ENCODE measurements at regions not wholly inside any gene's neighbourhood (a gene's known extent, or its start where the extent isn't known, plus 50 kb on each side); places are given as distances from the start of the nearest gene placed in this dataset.

DNA sequence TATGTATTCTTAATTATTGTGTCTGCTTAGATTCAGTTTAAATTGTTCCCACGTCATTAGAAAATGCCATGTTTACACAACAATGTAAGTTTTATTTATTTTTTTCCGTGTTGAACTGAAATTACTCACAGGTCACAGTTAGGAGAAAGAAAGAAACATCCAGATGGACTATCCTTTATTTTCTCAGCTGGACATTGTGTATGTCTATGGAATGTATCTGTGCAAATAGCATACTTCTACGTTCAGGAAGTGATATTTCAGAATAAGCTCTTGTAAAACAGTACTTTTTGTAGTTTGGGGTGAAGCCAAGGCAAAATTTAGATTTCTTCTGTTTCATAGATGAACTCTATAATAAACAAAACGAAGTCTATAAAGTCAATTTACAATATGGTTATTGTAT is 249.0 kb upstream of the ZNF608 start:
- no peak for DNase-seq (ENCODE audit: low read depth)
- TF ChIP-seq, protein P1, sequence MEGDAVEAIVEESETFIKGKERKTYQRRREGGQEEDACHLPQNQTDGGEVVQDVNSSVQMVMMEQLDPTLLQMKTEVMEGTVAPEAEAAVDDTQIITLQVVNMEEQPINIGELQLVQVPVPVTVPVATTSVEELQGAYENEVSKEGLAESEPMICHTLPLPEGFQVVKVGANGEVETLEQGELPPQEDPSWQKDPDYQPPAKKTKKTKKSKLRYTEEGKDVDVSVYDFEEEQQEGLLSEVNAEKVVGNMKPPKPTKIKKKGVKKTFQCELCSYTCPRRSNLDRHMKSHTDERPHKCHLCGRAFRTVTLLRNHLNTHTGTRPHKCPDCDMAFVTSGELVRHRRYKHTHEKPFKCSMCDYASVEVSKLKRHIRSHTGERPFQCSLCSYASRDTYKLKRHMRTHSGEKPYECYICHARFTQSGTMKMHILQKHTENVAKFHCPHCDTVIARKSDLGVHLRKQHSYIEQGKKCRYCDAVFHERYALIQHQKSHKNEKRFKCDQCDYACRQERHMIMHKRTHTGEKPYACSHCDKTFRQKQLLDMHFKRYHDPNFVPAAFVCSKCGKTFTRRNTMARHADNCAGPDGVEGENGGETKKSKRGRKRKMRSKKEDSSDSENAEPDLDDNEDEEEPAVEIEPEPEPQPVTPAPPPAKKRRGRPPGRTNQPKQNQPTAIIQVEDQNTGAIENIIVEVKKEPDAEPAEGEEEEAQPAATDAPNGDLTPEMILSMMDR (conservative IDR thresholded peaks at IDR 0.05; ENCODE audit: control insufficient read depth, insufficient read depth, low read depth, low read length) = no peak
- H3K4me3 ChIP-seq (ENCODE audit: control insufficient read depth, low read depth, low read length) = no peak overlapping the region

DNA sequence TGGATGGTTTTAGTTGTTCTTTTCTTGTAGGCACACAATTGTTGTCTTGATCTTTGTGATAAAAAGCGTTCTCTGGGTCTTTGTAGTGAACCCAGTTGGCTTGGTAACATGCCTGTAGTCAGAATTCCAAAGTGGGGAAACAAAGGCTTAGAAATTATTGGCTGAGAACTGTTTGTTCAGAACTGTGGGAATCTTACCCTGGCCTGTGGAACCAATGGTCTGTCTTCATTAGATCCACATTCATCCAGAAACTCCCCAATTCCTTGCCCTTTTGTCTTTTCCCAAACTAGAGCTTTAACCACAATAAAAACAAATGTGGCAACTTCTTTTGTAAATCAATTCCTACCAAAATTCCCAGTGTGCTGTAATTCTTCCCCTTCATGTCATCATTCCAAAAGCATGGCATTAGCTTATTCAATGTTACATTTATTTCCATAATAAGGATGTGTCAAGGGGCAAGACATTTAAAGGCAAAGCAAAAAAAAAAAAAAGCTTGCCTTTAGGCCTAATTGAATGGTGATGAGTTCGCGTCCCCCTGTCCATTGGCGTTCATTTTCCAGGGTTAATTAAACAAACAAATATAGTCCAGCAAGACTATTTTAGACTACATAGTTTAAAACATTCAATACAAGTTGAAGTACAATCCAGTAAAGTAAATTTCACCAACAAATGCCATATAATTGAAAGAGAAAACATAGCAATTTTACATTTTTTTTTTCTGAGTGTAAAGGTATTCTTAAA is 249.8 kb upstream of the ZNF608 start:
- no peak overlapping the region for H3K4me3 ChIP-seq (ENCODE audit: control insufficient read depth, low read depth, low read length)
- peak; percentile 13 for DNase-seq (ENCODE audit: low read depth)
- TF ChIP-seq, protein P1 (conservative IDR thresholded peaks at IDR 0.05; ENCODE audit: control insufficient read depth, insufficient read depth, low read depth, low read length) = no peak

DNA sequence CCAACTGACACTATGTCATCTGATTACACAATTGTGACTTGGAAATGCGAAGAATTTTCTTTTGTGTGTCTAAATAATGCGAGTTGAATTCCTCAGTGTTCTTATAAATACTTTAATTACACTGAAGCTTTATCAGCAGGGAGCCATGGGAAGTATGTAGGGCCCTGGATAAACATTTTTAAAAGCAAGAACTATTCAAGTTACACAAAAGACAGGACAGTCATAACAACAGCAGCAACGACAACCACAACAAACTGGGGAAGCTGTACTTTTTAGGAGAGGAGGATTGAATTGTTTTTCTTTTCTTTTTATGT is 250.3 kb upstream of the ZNF608 start:
- TF ChIP-seq, protein P1 (conservative IDR thresholded peaks at IDR 0.05; ENCODE audit: control insufficient read depth, insufficient read depth, low read depth, low read length) = no peak
- H3K4me3 ChIP-seq (ENCODE audit: control insufficient read depth, low read depth, low read length) = no peak overlapping the region
- DNase-seq (ENCODE audit: low read depth) = no peak

DNA sequence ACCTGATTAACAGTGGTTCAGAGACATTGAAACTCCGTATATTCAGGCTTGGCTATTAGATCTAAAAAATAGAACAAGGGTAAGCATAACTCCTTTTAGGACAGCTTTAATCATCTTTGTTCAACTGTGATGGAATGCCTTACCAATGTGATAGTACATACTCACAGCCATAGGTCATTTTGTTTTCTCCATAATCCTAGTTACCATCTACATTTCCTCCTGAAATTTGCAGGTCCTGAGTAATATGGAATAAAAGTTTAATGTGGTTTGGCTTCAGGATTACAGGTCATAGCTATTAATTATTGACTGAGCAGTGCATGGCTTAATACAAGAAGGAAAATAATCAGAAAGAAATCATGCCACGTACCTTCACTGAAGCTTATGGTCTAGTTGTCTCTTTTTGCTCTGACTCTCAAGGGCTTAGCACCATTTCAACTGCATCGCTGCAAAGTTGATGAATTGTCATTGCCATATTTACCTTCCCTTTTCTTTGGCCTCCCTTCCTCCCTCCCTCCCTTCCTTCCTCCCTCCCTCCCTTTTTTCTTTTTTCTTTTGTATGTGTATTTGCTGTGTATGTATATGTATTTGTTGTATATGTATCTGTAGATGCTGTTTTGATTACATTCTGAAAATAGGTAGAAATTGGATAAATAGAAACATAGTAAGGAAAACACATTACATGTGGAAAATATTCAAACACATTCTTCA is 250.9 kb upstream of the ZNF608 start:
- no peak overlapping the region for H3K4me3 ChIP-seq (ENCODE audit: control insufficient read depth, low read depth, low read length)
- DNase-seq (ENCODE audit: low read depth) = no peak
- TF ChIP-seq, protein P1 (conservative IDR thresholded peaks at IDR 0.05; ENCODE audit: control insufficient read depth, insufficient read depth, low read depth, low read length) = no peak

DNA sequence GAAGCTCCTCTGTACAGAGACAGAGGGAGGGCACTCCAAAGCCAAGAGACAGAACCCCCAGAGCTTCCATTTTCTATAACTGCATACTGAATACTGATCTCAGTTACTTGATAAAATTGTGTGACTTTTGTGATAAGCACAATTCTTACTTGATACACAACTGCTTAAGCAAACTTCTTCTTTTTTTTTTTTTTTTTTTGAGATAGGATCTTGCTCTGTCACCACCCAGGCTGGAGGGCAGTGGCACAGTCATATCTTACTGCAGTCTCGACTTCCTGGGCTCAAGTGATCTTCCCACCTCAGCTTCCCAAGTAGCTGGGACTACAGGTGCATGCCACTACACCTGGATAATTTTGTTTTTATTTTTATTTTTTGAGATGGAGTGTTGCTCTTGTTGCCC is 252.1 kb upstream of the ZNF608 start:
- TF ChIP-seq, protein P1 (conservative IDR thresholded peaks at IDR 0.05; ENCODE audit: control insufficient read depth, insufficient read depth, low read depth, low read length) = no peak
- no peak overlapping the region for H3K4me3 ChIP-seq (ENCODE audit: control insufficient read depth, low read depth, low read length)
- DNase-seq (ENCODE audit: low read depth) = no peak

DNA sequence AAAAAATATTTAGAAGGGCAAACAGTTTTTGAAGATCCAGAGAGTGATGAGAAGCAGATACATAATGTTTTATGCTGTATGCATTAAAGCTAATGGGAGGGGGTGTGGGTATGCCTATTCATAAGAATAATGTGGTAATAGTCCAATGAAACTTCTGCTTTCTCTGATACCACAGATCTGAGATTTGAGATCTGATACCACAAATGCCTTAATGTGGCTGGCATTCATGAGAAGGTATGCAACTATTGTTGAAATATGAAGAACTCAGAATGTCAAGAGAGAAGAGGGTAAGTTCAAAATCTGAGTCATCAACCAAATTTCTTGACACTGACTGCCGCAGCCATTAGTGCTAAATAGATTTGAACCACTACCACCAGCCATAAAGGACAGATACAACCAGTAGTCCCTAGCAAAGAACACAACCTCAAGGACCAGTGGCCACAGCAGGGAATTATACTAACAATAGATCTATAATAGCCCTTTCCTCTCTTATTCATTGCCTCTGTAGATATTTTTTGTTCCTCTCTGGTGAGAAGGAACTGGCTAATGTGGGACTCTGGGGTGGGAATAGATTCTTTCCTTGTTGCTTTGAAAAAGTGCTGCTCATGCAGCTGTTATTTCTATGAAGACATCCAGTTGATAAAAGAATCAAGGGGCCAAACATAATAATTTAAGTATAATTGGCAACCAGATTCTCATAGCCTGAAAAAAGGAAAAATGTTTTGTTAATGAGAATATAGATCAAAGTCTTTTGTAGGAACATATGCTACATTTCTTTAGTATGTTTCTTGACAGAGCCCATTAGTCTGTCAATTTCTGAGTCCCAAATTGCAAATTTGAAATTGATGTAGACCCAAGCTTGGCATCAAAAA is 256.5 kb upstream of the ZNF608 start:
- TF ChIP-seq, protein P1 (conservative IDR thresholded peaks at IDR 0.05; ENCODE audit: control insufficient read depth, insufficient read depth, low read depth, low read length) = no peak
- H3K4me3 ChIP-seq (ENCODE audit: control insufficient read depth, low read depth, low read length) = no peak overlapping the region
- no peak for DNase-seq (ENCODE audit: low read depth)

Data from fibroblast of mammary gland (primary cell).